ENCODE measurements at regions not wholly inside any gene's neighbourhood (a gene's known extent, or its start where the extent isn't known, plus 50 kb on each side); places are given as distances from the start of the nearest gene placed in this dataset.

DNA sequence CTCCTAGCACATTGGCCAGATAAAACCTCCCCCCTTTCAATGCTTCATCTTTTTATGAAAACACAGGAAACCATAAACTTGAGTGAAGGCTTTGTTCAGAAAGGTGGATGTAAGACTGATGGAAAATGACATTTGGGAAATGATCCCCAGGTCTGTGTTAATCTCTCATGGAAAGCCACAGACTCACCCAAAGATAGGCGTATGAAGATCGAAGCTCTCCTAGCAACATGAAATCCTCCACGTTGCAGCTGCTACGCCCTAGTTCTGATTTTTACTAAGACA is 63.4 kb upstream of the PTGR2 start:
- TF ChIP-seq, protein P1, sequence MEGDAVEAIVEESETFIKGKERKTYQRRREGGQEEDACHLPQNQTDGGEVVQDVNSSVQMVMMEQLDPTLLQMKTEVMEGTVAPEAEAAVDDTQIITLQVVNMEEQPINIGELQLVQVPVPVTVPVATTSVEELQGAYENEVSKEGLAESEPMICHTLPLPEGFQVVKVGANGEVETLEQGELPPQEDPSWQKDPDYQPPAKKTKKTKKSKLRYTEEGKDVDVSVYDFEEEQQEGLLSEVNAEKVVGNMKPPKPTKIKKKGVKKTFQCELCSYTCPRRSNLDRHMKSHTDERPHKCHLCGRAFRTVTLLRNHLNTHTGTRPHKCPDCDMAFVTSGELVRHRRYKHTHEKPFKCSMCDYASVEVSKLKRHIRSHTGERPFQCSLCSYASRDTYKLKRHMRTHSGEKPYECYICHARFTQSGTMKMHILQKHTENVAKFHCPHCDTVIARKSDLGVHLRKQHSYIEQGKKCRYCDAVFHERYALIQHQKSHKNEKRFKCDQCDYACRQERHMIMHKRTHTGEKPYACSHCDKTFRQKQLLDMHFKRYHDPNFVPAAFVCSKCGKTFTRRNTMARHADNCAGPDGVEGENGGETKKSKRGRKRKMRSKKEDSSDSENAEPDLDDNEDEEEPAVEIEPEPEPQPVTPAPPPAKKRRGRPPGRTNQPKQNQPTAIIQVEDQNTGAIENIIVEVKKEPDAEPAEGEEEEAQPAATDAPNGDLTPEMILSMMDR (IDR thresholded peaks at IDR 0.05): no peak
- TF ChIP-seq POLR2A (IDR thresholded peaks at IDR 0.05) (no peak), POLR2AphosphoS5 (IDR thresholded peaks at IDR 0.05) (no peak)

Data from prostate gland (tissue), 2 donors.